HG03520 (cell line): ENCODE measurements at regions not wholly inside any gene's neighbourhood (a gene's known extent, or its start where the extent isn't known, plus 50 kb on each side); places are given as distances from the start of the nearest gene placed in this dataset.

Experiments used
- ATAC-seq: cut with Tn5 transposase; IDR thresholded peaks from one replicate; pipeline ENCODE4 v1.9.1; 2021; ENCODE audit warnings: mild to moderate bottlenecking, moderate library complexity; ENCODE audit not compliant: unreplicated experiment

DNA sequence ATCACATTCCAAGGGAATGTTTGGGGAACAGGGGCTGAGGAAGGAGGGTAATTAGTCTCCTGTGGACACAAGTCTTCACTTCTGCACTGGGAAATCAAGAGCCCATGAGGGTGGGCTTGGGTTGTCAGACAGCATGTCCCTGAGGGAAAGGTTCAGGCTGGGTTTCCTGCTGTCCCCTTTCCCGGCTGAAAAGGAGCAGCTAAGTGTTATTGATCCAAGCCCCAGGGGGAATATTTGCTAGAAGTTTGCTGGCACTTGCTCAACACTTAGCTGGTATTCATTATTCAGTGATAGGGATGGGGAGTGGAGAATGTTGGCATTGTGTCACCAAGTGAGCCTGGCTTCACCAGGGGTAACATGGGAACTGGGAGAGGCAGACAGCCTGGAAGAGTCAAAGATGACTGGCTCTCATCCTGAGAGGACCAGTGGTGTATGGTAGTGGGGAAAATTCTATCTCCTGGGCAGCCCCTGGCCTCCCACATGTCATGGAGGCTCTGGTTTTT lies 344.4 kb upstream of the PODXL start:
- no peak for ATAC-seq

DNA sequence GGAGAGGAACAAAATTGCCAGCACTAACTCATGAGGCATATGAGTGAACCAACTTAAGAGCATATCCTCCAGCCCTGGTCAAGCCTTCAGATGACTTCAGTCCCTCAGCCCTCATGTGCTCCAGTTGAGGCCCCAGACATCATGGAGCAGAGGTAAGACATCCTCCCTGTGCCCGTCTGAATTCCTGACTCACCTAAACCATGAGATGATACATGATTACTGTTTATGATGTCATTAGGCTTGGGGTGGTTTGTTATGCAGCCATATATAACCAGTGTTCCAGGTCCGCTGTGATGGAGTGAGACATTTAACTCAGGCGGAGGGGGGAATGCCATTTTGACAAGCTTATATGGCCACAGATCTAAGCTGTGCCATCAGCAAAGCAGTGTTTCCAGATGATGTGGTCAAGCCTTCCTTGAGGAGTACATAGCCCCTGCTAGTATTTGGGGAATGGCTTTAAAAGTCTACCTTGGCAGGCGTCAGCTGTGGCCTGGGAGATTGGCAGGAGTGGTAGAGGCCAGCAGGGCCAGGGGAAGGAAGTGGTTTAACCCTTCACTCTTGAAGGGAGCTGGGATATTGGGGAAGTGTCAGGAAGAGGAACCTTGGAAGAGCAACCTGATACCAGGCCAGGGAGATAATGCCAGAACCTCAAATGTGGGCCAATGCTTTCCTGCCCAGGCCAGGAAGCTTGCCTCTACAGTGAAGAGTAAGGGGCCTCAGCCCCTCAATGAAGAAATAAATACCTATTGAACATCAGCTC lies 343.0 kb upstream of the PODXL start:
- no peak for ATAC-seq

DNA sequence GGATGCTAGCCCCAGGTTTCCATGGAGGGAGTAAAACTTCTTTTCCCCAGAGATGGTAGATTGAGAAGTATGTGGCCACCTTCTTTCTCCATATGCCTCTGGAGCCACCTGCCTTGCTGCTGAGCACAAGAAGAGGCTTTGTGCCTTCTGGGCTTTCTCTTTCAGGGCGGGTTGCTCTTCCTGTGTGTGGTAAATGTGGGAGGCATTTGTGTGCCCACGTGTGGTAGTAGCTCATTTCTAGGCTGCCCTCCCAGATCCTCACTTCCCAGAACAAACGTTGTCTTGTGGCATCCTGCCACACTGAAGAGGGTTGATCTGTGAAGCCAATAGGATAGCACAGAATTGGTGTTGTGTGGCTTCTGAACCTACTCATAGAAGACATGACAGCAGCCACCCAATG lies 342.0 kb upstream of the PODXL start:
- ATAC-seq = no peak

DNA sequence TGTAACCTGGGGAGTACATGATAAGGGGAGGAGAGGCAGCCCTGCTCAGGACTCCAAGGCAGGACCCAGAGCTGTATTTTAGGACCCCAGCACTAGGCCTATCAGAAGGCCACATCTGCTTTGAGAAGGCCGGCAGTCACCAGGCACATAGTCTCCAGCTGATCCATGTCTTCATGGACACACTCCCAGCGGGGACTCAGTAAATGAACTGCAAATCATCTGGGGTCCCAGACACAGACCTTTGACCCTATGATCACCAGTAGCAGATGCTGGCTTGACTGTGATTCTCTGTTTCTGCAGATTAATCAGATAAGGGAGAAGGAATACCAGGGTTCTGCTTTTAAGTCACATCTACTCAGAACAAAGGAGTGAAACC lies 341.4 kb upstream of the PODXL start:
- no peak for ATAC-seq

DNA sequence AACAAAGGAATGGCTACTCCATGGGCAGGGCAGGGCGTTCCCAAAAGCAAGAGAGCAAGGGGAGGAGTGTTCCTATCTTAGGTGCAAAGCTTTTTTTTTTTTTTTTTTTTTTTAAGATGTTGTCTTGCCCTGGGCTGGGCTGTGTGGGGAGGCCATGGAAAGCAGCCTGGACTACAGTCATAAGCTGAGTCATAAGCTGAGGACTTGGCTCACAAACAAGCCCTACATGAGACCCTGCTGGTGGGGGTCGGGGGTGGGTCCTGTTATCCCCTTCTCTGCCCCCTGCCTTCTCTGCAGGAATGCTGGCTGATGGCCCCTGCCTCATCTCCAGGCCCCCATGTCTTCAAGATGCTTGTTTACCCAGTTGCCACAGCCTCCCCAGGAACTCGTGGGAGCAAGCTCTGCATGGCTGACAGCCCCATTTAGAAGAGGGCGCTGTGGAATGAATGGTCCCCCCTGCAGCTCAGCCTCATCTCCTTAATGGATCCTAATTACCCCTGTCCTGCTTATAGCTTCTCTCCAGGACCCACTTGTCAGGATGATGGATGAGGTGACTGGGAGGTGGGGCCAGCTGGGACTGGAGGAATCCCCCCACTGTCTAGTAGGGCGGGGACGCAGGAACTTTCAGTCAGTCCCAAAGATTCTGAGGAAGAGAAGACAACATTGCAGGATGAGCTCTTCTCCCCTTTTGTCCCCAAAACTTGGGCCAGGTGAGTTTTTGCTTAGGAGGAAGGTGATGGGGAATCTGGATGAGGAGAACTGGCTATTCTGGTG lies 340.8 kb upstream of the PODXL start:
- no peak for ATAC-seq

DNA sequence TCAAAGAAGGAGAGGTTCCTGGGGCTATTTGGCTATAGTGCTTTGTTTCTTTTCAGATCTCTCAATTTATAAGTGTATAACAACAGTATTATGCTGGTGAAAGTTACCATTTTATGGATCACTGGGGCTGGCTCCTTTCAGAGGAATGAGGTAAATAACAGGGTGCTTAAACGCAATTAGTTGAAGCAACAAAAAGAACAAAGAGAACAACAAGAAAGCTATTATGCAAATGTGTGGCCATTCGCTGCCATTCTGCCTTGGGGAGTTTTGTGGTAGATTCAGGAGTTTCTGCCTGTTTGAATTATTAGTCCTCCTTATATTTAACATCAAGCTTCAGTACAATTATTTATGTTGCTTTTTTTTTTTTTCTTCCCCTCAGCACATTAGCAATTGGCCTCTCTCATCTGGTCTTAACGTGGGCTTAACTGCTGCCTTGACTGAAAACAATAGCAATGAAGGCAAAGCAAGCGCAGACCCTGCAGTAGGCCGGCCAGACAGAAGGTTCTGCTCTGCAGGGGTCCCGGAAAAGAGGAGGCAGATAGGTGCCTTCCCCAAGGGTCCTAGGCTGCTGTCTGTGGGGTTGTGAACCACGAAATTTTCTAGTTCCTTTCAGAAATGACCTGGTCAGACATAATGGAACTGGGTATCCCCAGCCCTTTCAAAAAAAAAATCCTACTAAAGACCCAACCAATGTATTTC lies 339.9 kb upstream of the PODXL start:
- no peak for ATAC-seq

DNA sequence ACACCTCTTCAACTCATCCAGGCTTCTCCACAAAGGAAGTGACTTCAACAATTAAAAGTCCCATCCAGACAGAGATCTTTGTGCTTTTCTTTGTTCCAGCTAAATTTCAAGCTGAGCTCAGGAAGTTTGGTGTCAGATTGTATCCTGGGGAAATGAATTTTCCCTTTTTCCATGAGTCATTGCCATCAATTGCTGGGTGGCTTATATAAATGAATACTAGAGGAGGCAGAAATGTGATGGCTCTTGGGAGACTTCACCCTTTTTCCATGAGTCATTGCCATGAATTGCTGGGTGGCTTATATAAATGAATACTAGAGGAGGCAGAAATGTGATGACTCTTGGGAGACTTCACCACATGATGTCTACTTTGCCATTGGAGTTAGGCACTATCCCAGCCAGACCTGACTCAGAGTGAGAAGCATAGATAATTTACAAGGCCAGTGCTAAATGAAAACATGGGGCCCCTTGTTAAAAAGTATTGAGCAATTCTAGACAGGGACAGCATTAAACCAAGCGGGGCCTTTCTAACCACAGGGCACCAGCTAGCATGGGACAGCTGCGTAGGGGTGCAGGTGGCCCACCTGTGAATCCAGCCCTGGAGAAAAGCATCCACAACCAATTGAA lies 339.2 kb upstream of the PODXL start:
- no peak for ATAC-seq

DNA sequence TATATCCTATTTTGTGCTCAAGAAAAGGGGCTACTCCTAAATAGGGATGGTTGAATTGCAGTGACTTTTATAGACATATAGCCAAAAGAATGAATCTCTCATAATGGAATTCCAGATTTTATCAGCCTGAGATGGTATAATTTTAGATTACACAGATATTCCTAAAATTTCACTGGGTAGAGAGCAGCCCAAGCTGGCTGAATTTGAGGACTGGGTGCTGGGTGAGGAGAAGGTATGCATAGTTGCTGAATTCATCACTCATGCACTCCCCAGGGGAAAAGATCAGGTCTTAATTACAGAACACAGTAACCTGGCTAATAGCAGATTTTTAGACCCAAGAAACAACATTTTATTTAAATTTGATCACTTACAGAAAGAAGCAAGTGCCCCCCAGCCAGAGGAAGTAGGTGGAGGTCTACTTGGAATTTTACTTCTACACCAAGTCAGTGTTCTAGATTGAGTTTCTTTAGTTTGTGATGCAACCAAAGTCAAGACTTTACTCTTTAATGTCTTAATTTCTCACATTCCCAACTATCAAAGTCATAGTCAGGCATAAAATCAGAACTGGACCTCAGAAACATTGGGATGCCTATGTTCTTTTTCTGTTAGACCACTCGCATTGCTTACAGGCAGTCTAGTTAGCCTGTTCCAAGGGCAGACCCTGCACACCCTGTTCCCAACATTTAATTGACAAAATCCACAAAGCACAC lies 337.4 kb upstream of the PODXL start:
- no peak for ATAC-seq

DNA sequence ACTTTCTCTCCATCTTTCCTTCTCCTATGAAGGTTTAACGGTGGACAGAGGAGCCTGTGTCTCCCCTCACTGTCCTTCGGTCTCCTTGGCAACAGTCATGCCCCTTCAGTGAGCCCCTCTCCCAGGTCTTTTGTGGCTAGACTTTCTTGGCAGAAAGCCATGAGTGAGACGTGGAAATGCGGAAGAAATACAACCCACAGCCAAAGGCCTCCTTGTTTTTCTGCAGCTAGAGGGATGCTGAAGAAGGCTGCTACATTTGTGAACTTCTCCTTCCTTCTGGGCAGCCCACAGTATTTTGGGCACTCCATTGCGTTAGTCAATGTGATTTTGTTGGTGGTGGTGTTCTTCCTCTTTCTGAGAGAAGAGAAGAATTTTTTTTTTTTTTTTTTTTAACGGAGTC lies 333.7 kb upstream of the PODXL start:
- ATAC-seq = no peak

DNA sequence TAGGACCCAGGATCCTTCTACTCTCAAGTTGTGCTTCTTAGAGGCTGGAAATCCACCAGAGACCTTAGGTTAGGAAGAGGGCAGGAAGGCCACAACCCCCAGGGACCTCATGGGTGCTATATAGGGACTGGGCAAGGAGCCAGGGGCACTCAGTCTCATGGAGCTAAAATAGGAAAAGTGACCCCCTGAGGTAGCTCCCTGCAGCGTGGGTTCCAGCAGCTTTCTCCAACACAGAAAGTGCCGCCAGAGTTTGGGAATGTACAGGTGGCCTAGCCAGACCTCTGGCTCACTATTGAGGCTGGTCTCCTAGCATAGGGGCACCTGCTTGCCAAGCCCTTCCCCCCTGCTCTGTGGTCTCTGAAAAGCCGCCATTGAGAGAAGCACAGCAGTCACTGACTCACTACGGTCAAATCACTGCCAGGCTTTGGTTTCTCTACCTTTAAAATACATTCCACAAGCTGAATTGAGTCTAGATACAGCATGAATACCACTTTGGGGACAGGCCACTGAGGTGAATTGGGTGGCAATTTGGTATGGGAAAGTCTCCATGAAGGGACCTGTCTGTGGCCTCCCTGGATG lies 333.2 kb upstream of the PODXL start:
- ATAC-seq = no peak

DNA sequence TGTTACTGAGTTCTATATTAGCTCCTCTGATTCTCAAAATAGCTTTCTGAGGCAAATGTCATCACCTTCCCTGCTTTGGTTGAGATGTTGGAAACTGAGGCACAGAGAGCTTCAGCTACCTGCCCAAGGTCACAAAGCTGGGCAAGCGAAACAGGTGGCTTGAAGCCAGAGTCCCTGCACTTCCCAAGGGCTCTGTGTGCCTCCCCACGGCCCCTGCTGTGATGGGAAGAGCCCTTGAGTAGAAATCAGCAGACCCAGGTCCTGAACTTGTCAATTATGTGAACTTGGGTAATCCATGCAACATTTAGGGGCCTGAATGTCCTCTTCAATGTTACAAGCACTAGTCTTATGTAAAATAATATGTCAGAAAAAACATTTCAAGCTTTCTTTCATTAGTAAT lies 327.3 kb upstream of the PODXL start:
- ATAC-seq = no peak

DNA sequence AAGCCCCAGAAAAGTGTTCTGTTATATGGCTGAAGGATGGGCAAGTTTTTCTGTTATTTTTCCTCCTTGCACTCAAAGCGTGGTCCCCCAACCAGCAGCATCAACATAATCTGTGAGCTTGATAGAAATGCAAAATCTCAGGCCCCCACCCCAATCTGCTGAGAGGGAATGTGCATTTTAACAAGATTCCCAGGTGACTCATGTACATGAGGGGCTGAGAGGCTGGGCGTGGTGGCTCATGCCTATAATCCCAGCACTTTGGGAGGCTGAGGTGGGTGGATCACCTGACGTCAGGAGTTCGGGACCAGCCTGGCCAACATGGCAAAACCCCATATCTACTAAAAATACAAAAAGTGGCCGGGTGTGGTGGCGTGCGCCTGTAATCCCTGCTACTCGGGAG lies 326.8 kb upstream of the PODXL start:
- no peak for ATAC-seq

DNA sequence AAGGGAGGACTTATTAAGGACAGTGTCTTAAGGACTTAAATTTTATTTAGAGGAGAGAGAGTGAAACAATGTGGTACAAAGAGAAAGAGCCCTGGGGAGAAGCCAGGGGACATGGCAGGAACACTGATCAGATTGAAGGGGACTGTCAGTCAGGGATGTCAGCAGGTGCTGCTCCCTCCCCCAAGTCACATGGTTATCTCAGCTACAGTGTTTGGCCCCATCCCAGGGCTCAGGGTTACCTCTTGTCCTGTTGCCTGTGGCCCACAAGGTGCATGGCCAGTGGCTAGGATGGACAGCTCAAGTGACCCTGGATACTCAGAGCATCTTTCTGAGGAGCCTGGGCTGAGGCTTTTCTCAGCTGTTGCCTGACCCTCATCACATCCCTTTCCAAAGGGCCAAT lies 325.9 kb upstream of the PODXL start:
- no peak for ATAC-seq

DNA sequence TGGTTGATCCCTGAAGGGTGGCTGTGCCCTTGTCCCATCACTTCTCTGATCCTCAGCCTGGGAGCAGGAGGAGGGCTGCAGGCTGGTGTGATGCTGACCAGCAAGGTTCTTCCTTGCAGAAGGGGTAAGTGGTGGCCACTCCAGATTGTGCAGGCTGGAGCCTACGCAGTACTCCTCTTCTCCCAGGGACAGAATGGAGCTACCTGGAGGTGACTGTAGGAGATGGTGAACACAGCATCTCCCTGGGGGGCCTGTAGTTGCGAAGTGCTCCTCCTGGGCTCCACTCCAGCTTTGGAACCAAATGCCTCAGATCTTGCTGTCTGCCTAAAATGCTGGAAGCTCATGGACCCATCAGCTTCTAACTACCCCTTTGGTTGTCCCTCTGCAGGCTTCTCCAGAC lies 323.6 kb upstream of the PODXL start:
- ATAC-seq = no peak

DNA sequence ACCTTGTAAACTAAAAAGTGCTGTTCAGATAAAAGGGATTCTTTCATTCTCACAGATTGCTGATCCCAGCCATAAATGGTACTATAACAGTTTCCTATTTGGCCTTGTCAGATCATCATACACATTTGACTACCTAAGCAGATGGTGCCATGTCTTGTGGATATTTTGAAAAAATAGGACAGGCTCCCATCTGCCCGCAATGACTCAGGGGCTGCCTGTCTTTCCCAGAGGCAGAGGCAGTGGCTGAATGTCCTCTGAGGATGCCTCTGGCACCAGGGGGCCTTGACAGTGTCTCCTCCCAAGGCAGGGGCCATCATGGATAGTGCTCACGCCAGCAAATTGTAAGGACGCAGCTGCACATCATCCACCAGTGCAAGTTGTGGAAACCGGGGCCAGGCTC lies 323.0 kb upstream of the PODXL start:
- no peak for ATAC-seq

DNA sequence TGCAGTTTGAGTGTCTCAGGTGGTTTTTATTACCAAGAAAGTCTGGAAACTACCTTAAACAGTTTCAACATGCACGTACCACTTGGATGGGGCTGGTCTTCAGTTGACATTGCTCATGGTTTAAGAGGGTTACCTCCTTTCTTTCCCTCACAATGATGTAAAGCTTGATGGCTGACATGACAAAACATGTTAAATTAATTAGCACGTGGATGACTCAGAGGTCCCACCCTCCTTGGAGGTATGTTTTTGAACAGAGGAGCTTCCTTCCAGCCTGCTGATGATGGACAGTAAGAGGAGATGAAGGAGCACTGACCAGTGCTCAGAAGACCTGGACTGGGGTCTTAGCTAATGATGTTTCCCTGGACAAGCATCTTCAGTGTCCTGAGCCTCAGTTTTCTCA lies 322.3 kb upstream of the PODXL start:
- ATAC-seq = no peak

DNA sequence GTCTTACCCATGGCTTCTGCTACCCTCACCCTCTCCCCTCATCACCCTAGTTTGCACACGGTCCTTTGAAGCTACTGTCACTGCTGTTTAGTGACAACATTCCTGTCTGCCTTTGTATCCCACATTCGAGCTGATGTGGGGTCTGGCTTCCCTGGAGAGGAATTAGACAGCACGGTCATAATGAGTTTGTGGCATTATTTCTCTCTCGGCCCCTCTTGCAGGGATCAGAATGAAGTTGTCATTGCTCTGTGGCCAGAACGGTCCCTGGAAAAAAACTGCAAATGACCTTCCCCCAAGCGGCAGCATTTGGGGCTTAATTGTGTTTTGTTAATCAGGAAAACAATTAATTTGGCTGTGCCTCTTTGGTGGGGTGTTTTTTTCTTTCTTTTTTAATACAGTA lies 317.2 kb upstream of the PODXL start:
- no peak for ATAC-seq

DNA sequence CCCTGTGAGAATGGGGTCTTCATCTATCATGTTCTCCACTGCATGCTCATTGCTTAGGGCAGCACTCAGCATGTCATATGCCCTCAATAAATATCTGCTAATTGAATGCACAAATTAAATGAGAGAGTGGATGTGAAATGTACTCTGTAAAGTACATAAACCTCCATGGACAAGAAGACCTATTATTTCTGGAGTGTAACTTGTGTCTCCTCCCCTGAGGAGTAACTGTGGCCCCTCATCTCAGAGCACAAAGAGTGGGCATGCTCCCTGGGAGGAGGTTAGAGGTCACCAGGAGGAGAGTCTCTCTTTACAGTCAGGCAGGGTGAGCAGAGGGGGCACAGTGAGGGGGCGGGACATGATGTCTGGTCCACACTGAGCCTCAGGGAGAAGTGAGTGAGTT lies 313.6 kb upstream of the PODXL start:
- ATAC-seq = no peak

DNA sequence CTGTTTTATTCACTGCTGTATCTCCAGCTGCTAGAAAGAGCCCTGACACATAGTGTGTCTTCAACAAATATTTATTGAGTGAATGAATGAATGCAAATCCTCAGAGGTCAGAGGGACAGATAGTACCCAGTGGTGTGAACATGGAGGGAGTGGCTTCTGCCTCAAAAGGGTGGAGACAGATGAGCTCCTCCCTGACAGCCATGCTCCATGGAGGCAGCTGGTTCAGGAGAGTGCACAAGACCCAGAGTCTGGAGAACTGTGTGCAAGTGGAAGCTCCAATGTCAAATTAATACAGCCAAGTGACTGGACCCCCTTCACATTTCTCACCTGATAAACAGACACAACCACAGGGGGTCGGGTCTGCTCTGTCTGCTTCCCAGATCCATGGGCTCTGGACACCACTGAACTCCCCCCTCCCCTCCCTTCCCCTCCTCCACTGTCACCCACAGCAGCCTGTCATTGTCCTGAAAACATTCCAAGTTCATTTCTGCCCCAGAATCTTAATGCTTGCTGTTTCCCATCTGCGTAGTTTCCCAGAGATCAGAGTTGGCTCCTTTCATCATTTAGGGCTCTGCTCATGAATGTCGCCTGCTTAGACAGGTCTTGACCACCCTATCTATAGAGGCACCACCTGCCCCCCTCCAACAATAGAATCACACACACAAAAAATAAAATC lies 312.9 kb upstream of the PODXL start:
- no peak for ATAC-seq

DNA sequence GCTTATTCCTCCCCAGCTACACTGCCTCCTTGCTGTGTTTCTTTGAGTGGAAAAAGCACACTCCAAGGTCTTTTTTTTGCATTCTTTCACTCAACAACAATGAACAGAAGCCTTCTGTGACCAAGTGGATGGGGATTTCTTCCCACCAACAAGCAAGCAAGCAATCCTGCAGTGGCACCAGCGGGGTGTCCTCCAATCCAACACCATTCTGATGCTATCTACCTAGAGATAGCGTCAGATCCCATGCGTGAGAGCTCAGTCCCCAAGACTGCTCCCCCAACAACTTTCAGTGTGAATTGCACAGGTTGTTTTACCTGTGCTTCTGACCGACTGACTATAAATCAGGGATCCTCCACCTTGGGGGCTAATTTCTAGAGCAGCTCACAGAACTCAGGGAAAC lies 311.0 kb upstream of the PODXL start:
- no peak for ATAC-seq
